ENCODE measurements at regions not wholly inside any gene's neighbourhood (a gene's known extent, or its start where the extent isn't known, plus 50 kb on each side); places are given as distances from the start of the nearest gene placed in this dataset.

GRCh38 chr15:95175914-95176658 lies 944.7 kb downstream of the MCTP2 start:
- Histone ChIP-seq H3K36me3 (no peaks in the 10 kb centered on the region), H3K4me3 (no peak overlapping the region), H3K27ac (no peak overlapping the region), H3K9me3 (peaks cover 5 to 15% of the 10 kb centered on the region in 2 donors), H3K4me1 (no peaks in the 10 kb centered on the region), H3K27me3 (no peaks in the 10 kb centered on the region)
- DNase-seq (ENCODE audit: low spot score in 2 of 2): no peak
- TF ChIP-seq CTCF (IDR thresholded peaks at IDR 0.05) (no peak), POLR2A (IDR thresholded peaks at IDR 0.05) (no peak), POLR2AphosphoS5 (IDR thresholded peaks at IDR 0.05) (no peak)
- intact Hi-C loops (cut with DNase I; ENCODE audit: low total_unique reads): no loop called here

GRCh38 chr15:95176794-95177577 lies 945.6 kb downstream of the MCTP2 start:
- Histone ChIP-seq H3K4me1 (no peaks in the 10 kb centered on the region), H3K4me3 (no peak overlapping the region), H3K27me3 (no peaks in the 10 kb centered on the region), H3K9me3 (peaks cover 5 to 23% of the 10 kb centered on the region in 2 donors), H3K27ac (no peak overlapping the region), H3K36me3 (no peaks in the 10 kb centered on the region)
- no peak for DNase-seq (ENCODE audit: low spot score in 2 of 2)
- TF ChIP-seq CTCF (IDR thresholded peaks at IDR 0.05) (no peak), POLR2AphosphoS5 (IDR thresholded peaks at IDR 0.05) (no peak), POLR2A (IDR thresholded peaks at IDR 0.05) (no peak)
- intact Hi-C loops (cut with DNase I; ENCODE audit: low total_unique reads): no loop called here

- Histone ChIP-seq H3K36me3 (no peaks in the 10 kb centered on the region), H3K9me3 (peaks cover 5 to 23% of the 10 kb centered on the region in 2 donors), H3K27me3 (no peaks in the 10 kb centered on the region), H3K4me3 (no peak overlapping the region), H3K4me1 (no peaks in the 10 kb centered on the region), H3K27ac (no peak overlapping the region)
- intact Hi-C loops (cut with DNase I; ENCODE audit: low total_unique reads): no loop called here
- TF ChIP-seq CTCF (IDR thresholded peaks at IDR 0.05) (no peak), POLR2A (IDR thresholded peaks at IDR 0.05) (no peak), POLR2AphosphoS5 (IDR thresholded peaks at IDR 0.05) (no peak)
- DNase-seq (ENCODE audit: low spot score in 2 of 2): no peak
Measured at GRCh38 chr15:95180530-95180929, 949.2 kb downstream of the MCTP2 start.

- no peak for TF ChIP-seq POLR2A (IDR thresholded peaks at IDR 0.05)
- no peak for TF ChIP-seq POLR2AphosphoS5 (IDR thresholded peaks at IDR 0.05)
- TF ChIP-seq CTCF (IDR thresholded peaks at IDR 0.05): no peak
- Histone ChIP-seq H3K36me3 (no peaks in the 10 kb centered on the region), H3K9me3 (peaks cover 5 to 23% of the 10 kb centered on the region in 2 donors), H3K4me1 (no peaks in the 10 kb centered on the region), H3K27ac (no peak overlapping the region), H3K27me3 (no peaks in the 10 kb centered on the region), H3K4me3 (no peak overlapping the region)
- intact Hi-C loops (cut with DNase I; ENCODE audit: low total_unique reads): no loop called here
- no peak for DNase-seq (ENCODE audit: low spot score in 2 of 2)
Measured at GRCh38 chr15:95182091-95182490, 950.7 kb downstream of the MCTP2 start.

GRCh38 chr15:95192923-95193322 lies 961.6 kb downstream of the MCTP2 start:
- H3K4me3 ChIP-seq: no peak overlapping the region
- no peak overlapping the region for H3K27ac ChIP-seq
- no peaks in the 10 kb centered on the region for H3K27me3 ChIP-seq
- TF ChIP-seq POLR2AphosphoS5 (IDR thresholded peaks at IDR 0.05) (no peak), POLR2A (IDR thresholded peaks at IDR 0.05) (no peak), CTCF (IDR thresholded peaks at IDR 0.05) (no peak)
- peaks cover 0 to 5% of the 10 kb centered on the region in 2 donors for H3K9me3 ChIP-seq
- no peak for DNase-seq (ENCODE audit: low spot score in 2 of 2)
- no peaks in the 10 kb centered on the region for H3K36me3 ChIP-seq
- H3K4me1 ChIP-seq: no peaks in the 10 kb centered on the region
- intact Hi-C loops (cut with DNase I; ENCODE audit: low total_unique reads): no loop called here
